Dermis microvascular lymphatic vessel endothelial cell (primary cell): ENCODE measurements at regions not wholly inside any gene's neighbourhood (a gene's known extent, or its start where the extent isn't known, plus 50 kb on each side); places are given as distances from the start of the nearest gene placed in this dataset.

Source experiments
- DNase-seq, 2 donors: peaks; one replicate each; pipeline versions ENCODE4 v3.0.0 to v3.0.0-alpha.2; 2010; ENCODE audit warnings: low read depth in 2 of 2

- DNase-seq = no peak
Measured at GRCh38 chr7:23973264-23973663, 263.2 kb downstream of the STK31 start.

DNA sequence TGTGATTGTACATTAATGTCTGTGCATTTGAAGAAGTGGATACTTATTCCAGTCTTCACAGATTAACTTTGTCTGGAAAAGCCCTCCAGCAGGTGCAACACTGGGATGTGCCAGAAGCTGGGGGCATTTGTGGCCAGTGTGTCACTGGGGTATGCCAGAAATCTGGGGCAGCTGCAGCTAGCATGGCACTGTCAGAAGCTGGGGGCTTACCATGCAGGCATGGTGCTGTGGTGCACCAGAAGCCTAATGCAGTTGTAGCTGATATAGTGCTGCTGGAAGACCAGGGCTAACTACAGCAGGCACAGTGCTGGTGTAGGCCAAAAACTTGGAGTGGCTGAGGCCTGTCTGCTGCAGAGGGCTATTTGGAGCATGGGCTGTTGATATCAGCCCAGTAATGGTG is 270.1 kb downstream of the STK31 start:
- DNase-seq = no peak

DNA sequence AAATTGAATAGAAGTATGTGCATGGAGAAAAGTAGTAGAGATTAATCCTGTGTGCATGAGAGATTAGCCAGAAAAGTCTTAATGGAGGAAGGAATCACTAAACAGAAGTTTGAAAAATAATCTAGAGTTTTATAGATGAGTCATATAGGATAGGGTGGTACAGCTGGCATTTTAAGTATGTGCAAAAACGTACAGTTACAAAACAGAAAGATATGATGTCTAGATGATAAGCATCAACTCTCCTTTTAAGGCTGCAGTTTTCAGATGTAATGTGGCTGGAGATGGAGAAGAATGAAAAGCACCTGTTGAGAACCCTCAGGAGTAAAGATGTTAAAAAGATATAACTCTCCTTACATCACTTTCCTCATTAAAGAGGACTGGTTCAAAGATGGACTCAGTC is 271.3 kb downstream of the STK31 start:
- no peak for DNase-seq

- DNase-seq = no peak
Measured at GRCh38 chr7:23981758-23982157, 271.7 kb downstream of the STK31 start.

GRCh38 chr7:24005517-24005916 is 278.5 kb upstream of the NPY start:
- no peak for DNase-seq

DNA sequence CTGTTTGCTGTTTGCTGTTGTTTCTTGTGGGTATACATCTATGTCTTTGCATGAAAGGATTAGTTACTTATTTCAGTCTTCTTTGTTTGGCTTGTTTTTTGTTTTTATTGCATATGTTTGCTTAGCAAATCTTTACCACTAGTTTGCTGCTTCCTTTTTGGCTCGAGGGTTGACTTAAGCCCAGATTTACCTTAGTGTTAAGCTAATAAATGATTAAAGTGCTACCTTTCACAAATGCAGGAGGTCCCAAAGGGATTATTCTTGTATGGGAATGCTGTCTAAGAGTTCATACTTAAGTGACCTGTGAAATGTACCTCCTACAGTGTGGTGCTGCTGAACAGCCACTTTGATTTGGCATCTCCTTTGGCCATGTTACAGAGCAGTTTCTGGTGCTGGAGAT is 273.5 kb upstream of the NPY start:
- no peak for DNase-seq

- DNase-seq = no peak
Measured at GRCh38 chr7:24017519-24017918, 266.5 kb upstream of the NPY start.

DNA sequence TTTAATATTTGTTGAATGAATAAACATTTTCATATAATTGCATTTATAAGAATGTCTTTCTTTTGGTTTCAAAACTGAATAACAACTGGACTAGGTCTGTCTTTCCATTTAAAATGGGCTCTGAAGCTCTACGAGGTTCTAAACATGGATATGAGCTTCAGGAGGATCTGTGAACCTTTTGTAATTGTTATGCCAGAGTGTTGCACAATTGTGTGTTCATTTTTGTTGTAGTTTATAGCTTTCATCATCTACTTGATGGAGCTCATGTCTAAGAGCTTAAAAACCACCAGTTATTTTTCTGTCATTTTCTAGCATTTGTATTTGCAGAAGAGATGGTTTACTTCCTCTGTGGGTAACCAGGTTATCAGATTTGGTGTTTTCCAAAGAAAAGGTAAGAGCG is 265.7 kb upstream of the NPY start:
- no peak for DNase-seq

DNA sequence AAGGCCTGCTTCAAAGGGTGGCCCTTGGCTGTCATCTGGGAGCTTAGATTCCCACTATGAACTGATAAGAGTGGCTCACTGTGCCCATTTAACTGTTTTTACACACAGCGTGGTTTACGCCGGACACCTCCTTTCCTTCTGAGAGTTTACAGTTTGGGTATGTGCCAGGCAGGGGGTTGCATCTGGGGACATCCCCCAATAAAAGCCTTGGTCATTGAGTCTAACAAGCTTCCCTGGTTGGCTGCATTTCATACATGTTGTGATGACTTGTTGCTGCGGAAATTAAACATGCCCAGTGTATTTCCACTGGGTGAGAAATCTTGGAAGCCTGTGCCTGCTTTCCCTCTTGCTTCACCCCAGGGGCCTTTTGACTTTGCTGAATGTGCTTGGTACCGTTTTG is 264.1 kb upstream of the NPY start:
- DNase-seq = no peak

DNA sequence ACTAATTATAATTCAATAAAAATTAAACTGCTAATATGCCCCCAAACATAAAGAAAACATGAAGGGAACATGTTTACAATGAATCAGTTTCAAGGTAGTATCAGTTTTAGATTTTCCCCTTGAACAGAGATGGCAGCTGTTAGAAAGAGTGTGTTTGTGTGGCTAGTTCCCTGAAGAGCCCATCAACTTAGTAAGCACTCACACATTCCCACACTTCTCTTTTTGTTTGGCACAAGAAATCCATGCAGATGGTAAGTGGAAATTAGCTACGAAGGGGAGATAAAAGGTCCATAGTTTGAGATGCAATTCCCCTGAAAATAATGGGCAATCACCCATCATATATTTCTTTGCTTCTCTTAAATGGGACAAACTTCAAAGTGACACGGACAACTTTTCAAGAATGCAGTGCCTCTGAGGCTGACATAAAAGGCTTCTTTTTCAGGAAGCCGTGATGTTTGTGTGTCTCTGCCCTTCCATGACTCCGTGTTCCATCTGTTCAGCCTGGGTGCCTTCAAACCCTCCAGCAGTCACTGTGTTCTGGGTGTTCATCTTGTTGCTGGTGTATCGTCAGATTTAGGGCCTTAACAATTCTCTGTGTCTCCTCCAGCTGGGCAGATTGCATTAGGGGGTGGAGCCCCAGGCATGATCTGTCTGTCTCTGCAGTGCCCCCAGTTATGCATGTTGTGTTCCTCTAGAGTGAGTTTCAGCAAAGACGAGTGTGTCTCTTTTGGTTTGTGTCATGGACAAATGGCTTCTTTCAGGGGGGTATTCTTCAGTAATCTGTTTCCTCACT is 259.5 kb upstream of the NPY start:
- no peak for DNase-seq

- no peak for DNase-seq
Measured at GRCh38 chr7:24025094-24025493, 258.9 kb upstream of the NPY start.

- no peak for DNase-seq
Measured at GRCh38 chr7:24025765-24026164, 258.2 kb upstream of the NPY start.

- DNase-seq = no peak
Measured at GRCh38 chr7:24026351-24026750, 257.6 kb upstream of the NPY start.

- no peak for DNase-seq
Measured at GRCh38 chr7:24029068-24029467, 254.9 kb upstream of the NPY start.

DNA sequence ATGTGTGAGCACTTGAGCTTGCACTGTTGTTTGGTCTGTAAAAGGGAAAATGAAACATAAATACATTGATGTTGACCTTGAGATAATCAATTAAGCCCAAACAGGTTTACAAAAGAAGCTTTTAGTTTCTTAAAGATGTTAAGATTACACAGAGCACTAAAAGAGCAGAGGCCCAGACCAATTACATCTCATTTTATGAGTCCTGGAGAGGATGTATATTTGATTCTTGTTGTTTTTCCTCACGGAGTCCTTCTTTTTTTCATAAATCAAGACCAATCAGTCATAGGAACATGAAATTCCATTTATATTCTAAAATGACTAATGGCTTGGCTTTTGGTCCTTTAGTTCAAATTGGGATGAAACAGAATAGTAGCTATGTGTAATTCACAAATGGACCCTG is 249.7 kb upstream of the NPY start:
- no peak for DNase-seq

- no peak for DNase-seq
Measured at GRCh38 chr7:24035366-24036032, 248.5 kb upstream of the NPY start.

DNA sequence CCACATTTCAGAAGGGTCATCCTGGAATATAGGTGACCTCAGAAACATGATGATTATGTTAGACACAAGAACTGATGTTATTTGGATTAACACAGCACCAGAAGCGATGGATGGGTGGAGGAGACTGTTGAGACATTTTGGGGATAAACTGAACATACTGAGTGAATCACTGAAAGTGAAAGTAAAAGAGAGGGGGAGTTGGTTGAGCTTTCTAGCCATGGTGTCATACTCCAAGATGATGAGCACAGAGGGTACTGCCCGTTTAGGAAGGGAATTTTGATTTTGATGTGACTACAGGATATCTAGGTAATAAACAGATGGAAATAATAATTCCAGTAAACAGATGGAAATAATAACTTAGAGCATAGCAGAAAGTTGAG is 248.0 kb upstream of the NPY start:
- DNase-seq = no peak

GRCh38 chr7:24038993-24039392 is 245.0 kb upstream of the NPY start:
- no peak for DNase-seq

- DNase-seq = no peak
Measured at GRCh38 chr7:24039991-24040624, 243.9 kb upstream of the NPY start.

DNA sequence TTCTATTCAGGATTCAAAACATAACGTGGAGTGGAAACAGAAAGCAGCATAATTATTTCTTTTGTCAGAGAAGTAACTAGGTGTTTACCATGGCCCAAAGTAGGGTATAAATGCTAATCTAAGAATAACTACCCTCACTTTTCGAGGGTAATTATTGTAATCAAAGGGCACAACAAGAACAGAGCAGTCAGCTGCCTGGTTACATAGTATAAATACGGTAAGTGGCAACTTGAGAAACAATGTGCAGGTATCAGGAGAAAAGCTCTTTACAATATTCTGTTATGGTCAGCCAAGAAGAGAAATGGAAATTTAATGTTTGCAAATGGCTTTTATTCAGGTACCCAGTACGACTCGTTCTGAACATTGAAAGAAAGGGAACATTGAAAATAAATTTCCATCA is 242.0 kb upstream of the NPY start:
- DNase-seq = no peak

DNA sequence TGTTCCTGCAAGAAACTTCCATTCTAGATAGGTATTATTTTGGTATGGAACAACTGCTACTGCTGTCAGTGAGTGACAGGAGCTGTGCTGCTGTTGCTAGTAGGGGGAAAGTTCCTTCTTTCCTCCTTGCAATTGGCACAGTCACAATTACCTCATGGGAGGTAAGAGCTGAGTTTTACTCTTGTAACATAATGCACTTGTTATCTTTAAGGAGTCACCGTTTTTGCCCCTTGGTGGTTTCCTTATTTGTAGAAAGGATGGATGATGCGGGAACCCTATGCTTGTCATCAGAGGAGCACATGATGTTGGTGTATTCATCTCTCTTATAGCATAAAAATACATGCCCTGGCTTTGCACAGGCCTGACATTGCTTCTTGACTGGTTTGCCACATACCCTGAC is 234.7 kb upstream of the NPY start:
- no peak for DNase-seq

DNA sequence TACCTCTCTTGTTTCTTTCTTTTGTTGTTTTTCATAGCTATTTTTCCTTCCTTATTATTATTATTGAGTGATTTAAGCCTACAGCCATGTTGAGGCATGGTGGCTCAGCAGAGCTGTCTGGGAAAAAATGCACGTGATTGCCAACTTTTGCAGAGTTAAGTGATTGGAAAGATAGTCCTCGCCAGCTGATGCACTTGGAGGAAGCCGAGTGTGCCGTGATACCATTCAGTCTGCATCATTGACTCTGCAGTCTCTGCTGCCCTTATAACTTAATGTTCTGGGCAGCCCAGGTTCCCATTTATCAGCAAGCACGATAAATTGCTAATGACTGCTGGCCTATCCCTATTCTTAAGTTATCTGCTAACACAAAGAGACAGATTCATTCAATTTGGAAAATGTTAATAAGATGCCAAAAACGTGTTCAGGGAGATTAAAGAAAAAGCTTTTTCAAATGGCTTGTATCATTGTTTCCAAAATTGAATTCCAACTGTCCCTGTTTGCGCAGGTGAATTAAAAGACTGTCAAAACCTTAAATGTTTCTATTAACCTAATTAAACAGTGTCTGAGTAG is 232.9 kb upstream of the NPY start:
- no peak for DNase-seq

GRCh38 chr7:24051651-24052050 is 232.3 kb upstream of the NPY start:
- no peak for DNase-seq
